ENCODE measurements at regions not wholly inside any gene's neighbourhood (a gene's known extent, or its start where the extent isn't known, plus 50 kb on each side); places are given as distances from the start of the nearest gene placed in this dataset.

DNA sequence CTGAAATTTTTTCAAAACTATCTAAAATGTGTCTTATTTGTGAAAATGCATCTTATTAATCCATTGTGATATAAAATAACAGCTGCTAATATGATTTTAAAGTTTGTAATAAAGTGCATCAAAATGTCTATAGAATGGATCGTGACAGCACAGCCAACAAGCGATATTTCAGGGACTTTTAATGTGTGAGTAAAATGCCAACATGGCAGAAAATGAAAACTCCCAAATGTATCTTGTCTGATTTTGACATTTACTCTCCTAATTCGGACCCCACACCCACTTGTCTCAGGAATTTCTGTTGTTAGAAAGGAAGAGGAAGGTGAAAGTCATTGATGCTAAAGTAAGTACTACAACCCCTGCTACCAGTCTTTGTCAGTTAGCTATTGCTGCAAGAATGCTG, 273.9 kb downstream of the SATB1 start:
- no peak for DNase-seq
- Histone ChIP-seq H3K27me3 (ENCODE audit: control insufficient read depth, insufficient read depth, low read length, poor library complexity, severe bottlenecking) (no peaks in the 10 kb centered on the region), H3K4me3 (ENCODE audit: low read length) (no peak overlapping the region), H3K9me3 (ENCODE audit: control insufficient read depth, low read length) (no peaks in the 10 kb centered on the region), H3K4me1 (ENCODE audit: control insufficient read depth, insufficient read depth, low read length) (no peaks in the 10 kb centered on the region), H3K36me3 (ENCODE audit: control insufficient read depth, insufficient read depth, low read length) (no peaks in the 10 kb centered on the region), H3K9ac (ENCODE audit: extremely low read depth, low read length, poor library complexity, severe bottlenecking) (no peak overlapping the region), H3K27ac (ENCODE audit: low read depth, low read length) (no peak overlapping the region)
- H3K9me3 Mint-ChIP-seq, result no peaks in the 10 kb centered on the region
- H3K4me3 Mint-ChIP-seq, result no peak overlapping the region
- peaks cover 48% of the 10 kb centered on the region for H3K4me1 Mint-ChIP-seq
- TF ChIP-seq, protein P1, sequence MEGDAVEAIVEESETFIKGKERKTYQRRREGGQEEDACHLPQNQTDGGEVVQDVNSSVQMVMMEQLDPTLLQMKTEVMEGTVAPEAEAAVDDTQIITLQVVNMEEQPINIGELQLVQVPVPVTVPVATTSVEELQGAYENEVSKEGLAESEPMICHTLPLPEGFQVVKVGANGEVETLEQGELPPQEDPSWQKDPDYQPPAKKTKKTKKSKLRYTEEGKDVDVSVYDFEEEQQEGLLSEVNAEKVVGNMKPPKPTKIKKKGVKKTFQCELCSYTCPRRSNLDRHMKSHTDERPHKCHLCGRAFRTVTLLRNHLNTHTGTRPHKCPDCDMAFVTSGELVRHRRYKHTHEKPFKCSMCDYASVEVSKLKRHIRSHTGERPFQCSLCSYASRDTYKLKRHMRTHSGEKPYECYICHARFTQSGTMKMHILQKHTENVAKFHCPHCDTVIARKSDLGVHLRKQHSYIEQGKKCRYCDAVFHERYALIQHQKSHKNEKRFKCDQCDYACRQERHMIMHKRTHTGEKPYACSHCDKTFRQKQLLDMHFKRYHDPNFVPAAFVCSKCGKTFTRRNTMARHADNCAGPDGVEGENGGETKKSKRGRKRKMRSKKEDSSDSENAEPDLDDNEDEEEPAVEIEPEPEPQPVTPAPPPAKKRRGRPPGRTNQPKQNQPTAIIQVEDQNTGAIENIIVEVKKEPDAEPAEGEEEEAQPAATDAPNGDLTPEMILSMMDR (conservative IDR thresholded peaks at IDR 0.05), result no peak
- H3K27ac Mint-ChIP-seq, result no peak overlapping the region
- peaks cover 5% of the 10 kb centered on the region for H3K36me3 Mint-ChIP-seq (ENCODE audit: low read depth)
- H3K27me3 Mint-ChIP-seq (ENCODE audit: insufficient read depth), result no peaks in the 10 kb centered on the region
- 96 to 99% methylated on average over 2 to 3 of the region's 3 CpGs for WGBS, 2 experiments (ENCODE audit: insufficient coverage in 1 of 2, insufficient read length in 1 of 2)

DNA sequence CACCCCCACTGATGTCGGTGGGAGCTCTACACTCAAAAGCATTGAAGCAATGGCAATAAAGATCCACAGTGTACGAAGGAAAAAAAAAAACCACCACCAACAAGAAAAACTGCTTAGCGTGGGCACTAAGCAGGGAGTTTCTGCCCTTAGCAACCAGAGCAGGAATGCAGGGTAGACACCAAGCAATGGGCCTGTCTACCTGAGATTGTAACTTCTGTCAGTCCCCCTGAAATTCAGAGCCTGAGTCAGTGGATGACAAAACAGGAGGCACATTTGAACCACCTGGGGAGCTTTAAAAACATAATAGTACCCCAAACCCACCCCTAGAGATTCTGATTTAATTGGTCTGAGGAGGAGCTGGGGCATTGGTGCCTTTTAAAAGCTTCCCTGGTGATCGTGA, 275.2 kb downstream of the SATB1 start:
- Mint-ChIP-seq H3K36me3 (ENCODE audit: low read depth) (peaks cover 5% of the 10 kb centered on the region), H3K4me1 (peaks cover 40% of the 10 kb centered on the region), H3K27ac (peak overlapping the region; percentile 62), H3K27me3 (ENCODE audit: insufficient read depth) (no peaks in the 10 kb centered on the region), H3K4me3 (no peak overlapping the region), H3K9me3 (no peaks in the 10 kb centered on the region)
- no peaks in the 10 kb centered on the region for H3K36me3 ChIP-seq (ENCODE audit: control insufficient read depth, insufficient read depth, low read length)
- H3K9ac ChIP-seq (ENCODE audit: extremely low read depth, low read length, poor library complexity, severe bottlenecking), result no peak overlapping the region
- no peaks in the 10 kb centered on the region for H3K4me1 ChIP-seq (ENCODE audit: control insufficient read depth, insufficient read depth, low read length)
- no peak for DNase-seq
- no peak overlapping the region for H3K27ac ChIP-seq (ENCODE audit: low read depth, low read length)
- H3K4me3 ChIP-seq (ENCODE audit: low read length), result no peak overlapping the region
- TF ChIP-seq, protein P1 (conservative IDR thresholded peaks at IDR 0.05), result no peak
- no peaks in the 10 kb centered on the region for H3K27me3 ChIP-seq (ENCODE audit: control insufficient read depth, insufficient read depth, low read length, poor library complexity, severe bottlenecking)
- 82 to 100% methylated on average over 1 to 4 of the region's 4 CpGs for WGBS, 2 experiments (ENCODE audit: insufficient coverage in 1 of 2, insufficient read length in 1 of 2)
- no peaks in the 10 kb centered on the region for H3K9me3 ChIP-seq (ENCODE audit: control insufficient read depth, low read length)

DNA sequence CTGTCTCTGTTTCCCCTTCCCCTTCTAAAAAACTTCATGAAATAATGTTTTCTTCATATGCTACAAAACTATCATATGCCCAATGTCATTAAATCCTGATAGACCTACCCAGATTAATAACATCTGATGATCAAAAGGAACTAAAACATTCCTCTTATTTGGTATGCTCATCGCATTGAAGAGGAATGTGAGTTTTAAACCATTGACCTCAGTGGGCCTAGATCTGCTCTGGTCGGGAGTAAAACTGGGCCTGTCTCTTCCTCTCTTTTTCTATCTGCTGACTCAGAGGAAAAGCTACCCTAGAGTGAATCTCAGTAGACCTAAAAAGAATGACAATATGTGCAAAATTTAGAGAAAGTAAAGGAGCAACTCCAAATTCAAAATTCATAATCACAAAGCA, 275.8 kb downstream of the SATB1 start:
- H3K36me3 Mint-ChIP-seq (ENCODE audit: low read depth), result peaks cover 5% of the 10 kb centered on the region
- WGBS, 2 experiments (ENCODE audit: insufficient coverage in 1 of 2, insufficient read length in 1 of 2), result 91 to 100% methylated on average over 2 of the region's 2 CpGs
- no peak for DNase-seq
- TF ChIP-seq, protein P1 (conservative IDR thresholded peaks at IDR 0.05), result no peak
- H3K27me3 Mint-ChIP-seq (ENCODE audit: insufficient read depth), result no peaks in the 10 kb centered on the region
- Histone ChIP-seq H3K4me3 (ENCODE audit: low read length) (no peak overlapping the region), H3K9me3 (ENCODE audit: control insufficient read depth, low read length) (no peaks in the 10 kb centered on the region), H3K27ac (ENCODE audit: low read depth, low read length) (no peak overlapping the region), H3K4me1 (ENCODE audit: control insufficient read depth, insufficient read depth, low read length) (no peaks in the 10 kb centered on the region), H3K27me3 (ENCODE audit: control insufficient read depth, insufficient read depth, low read length, poor library complexity, severe bottlenecking) (no peaks in the 10 kb centered on the region), H3K36me3 (ENCODE audit: control insufficient read depth, insufficient read depth, low read length) (no peaks in the 10 kb centered on the region), H3K9ac (ENCODE audit: extremely low read depth, low read length, poor library complexity, severe bottlenecking) (no peak overlapping the region)
- H3K9me3 Mint-ChIP-seq, result no peaks in the 10 kb centered on the region
- no peak overlapping the region for H3K4me3 Mint-ChIP-seq
- no peak overlapping the region for H3K27ac Mint-ChIP-seq
- H3K4me1 Mint-ChIP-seq, result peaks cover 36% of the 10 kb centered on the region

Measured in endodermal cell (in vitro differentiated cells).